SK-N-SH treated with all-trans-retinoic acid at 6 μM for 48 hours (cell line): ENCODE measurements at regions not wholly inside any gene's neighbourhood (a gene's known extent, or its start where the extent isn't known, plus 50 kb on each side); places are given as distances from the start of the nearest gene placed in this dataset.

ENCODE experiments used
- ATAC-seq: fragments of 200-7000 bp; cut with Tn5 transposase; 3 replicates; pipeline ENCODE4 v1.9.1; 2020; ENCODE audit warnings: mild to moderate bottlenecking, moderate library complexity
- ARNTL ChIP-seq: fragments of 450-650 bp; formaldehyde crosslinking; IDR thresholded peaks from 2 replicates; pipeline ENCODE4 v1.5.0; 2020; ENCODE audit warnings: low read depth, mild to moderate bottlenecking, moderate library complexity, borderline replicate concordance
- BACH2 ChIP-seq: fragments of 250-450 bp; sonication (Bioruptor Pico); IDR thresholded peaks from 2 replicates; pipeline ENCODE4 v1.9.0; 2021; ENCODE audit warnings: mild to moderate bottlenecking, borderline replicate concordance
- CREB5 ChIP-seq: fragments of 250-450 bp; sonication (Bioruptor Pico); IDR thresholded peaks from 2 replicates; pipeline ENCODE4 v1.5.1; 2020; ENCODE audit warnings: low read depth, mild to moderate bottlenecking, moderate library complexity
- CSDC2 ChIP-seq: fragments of 250-450 bp; sonication (Bioruptor Pico); IDR thresholded peaks from 2 replicates; pipeline ENCODE4 v1.5.0; 2020; ENCODE audit warnings: mild to moderate bottlenecking, moderate library complexity
- ESRRG ChIP-seq: fragments of 250-450 bp; sonication (Bioruptor Pico); IDR thresholded peaks from 2 replicates; pipeline ENCODE4 v1.6.1; 2021; ENCODE audit warnings: mild to moderate bottlenecking
- GLIS3 ChIP-seq: fragments of 250-450 bp; sonication (Bioruptor Pico); IDR thresholded peaks from 2 replicates; pipeline ENCODE4 v1.5.0; 2020; ENCODE audit warnings: mild to moderate bottlenecking, moderate library complexity
- ISL1 ChIP-seq: fragments of 250-450 bp; sonication (Bioruptor Pico); IDR thresholded peaks from 2 replicates; pipeline ENCODE4 v2.1.2; 2022; ENCODE audit warnings: mild to moderate bottlenecking, moderate library complexity
- OSR1 ChIP-seq: fragments of 250-450 bp; sonication (Bioruptor Pico); IDR thresholded peaks from 2 replicates; pipeline ENCODE4 v1.8.0; 2022; ENCODE audit warnings: moderate library complexity, mild to moderate bottlenecking, inconsistent platforms
- PATZ1 ChIP-seq: fragments of 250-450 bp; sonication (Bioruptor Pico); IDR thresholded peaks from 2 replicates; pipeline ENCODE4 v1.8.0; 2020; ENCODE audit warnings: mild to moderate bottlenecking, moderate library complexity, borderline replicate concordance
- POU6F1 ChIP-seq: fragments of 250-450 bp; sonication (Bioruptor Pico); IDR thresholded peaks from 2 replicates; pipeline ENCODE4 v1.8.0; 2021; ENCODE audit warnings: low read depth, mild to moderate bottlenecking, moderate library complexity, borderline replicate concordance
- RARB ChIP-seq: fragments of 250-450 bp; sonication (Bioruptor Pico); IDR thresholded peaks from 2 replicates; pipeline ENCODE4 v1.8.0; 2021; ENCODE audit warnings: mild to moderate bottlenecking, moderate library complexity
- SNAI2 ChIP-seq: fragments of 250-450 bp; sonication (Bioruptor Pico); IDR thresholded peaks from 2 replicates; pipeline ENCODE4 v1.5.0; 2020; ENCODE audit warnings: mild to moderate bottlenecking, moderate library complexity
- TCF4 ChIP-seq: fragments of 250-450 bp; sonication (Bioruptor Pico); IDR thresholded peaks from 2 replicates; pipeline ENCODE4 v1.8.0; 2021; ENCODE audit warnings: mild to moderate bottlenecking, moderate library complexity, borderline replicate concordance
- TOX ChIP-seq: fragments of 250-450 bp; sonication (Bioruptor Pico); IDR thresholded peaks from 2 replicates; pipeline ENCODE4 v1.8.0; 2021; ENCODE audit warnings: mild to moderate bottlenecking, moderate library complexity, borderline replicate concordance
- TSHZ2 ChIP-seq: fragments of 250-450 bp; sonication (Bioruptor Pico); IDR thresholded peaks from 2 replicates; pipeline ENCODE4 v1.5.0; 2020; ENCODE audit warnings: mild to moderate bottlenecking, moderate library complexity
- ZC3H10 ChIP-seq: fragments of 250-450 bp; sonication (Bioruptor Pico); IDR thresholded peaks from 2 replicates; pipeline ENCODE4 v1.5.1; 2021; ENCODE audit warnings: mild to moderate bottlenecking, moderate library complexity
- ZFP3 ChIP-seq: fragments of 250-450 bp; sonication (Bioruptor Pico); IDR thresholded peaks from 2 replicates; pipeline ENCODE4 v1.5.0; 2020; ENCODE audit warnings: mild to moderate bottlenecking, moderate library complexity
- ZFP30 ChIP-seq: fragments of 450-650 bp; formaldehyde crosslinking; IDR thresholded peaks from 2 replicates; pipeline ENCODE4 v1.5.0; 2022; ENCODE audit warnings: mild to moderate bottlenecking, moderate library complexity
- ZNF565 ChIP-seq: fragments of 450-650 bp; formaldehyde crosslinking; conservative IDR thresholded peaks from 2 replicates; pipeline ENCODE4 v1.5.0; 2020; ENCODE audit warnings: low read depth, mild to moderate bottlenecking, moderate library complexity
- ZNF70 ChIP-seq: fragments of 450-650 bp; formaldehyde crosslinking; IDR thresholded peaks from 2 replicates; pipeline ENCODE4 v1.5.0; 2020; ENCODE audit warnings: mild to moderate bottlenecking, moderate library complexity
- ZNF8 ChIP-seq: fragments of 450-650 bp; formaldehyde crosslinking; IDR thresholded peaks from 2 replicates; pipeline ENCODE4 v1.5.0; 2020; ENCODE audit warnings: mild to moderate bottlenecking, moderate library complexity
- TF ChIP-seq, protein P1 (sequence below): fragments of 250-450 bp; sonication (Bioruptor Pico); IDR thresholded peaks from 2 replicates; pipeline ENCODE4 v1.5.1; 2021; ENCODE audit warnings: mild to moderate bottlenecking, moderate library complexity

- no peak for ATAC-seq
- TF ChIP-seq, protein P1, sequence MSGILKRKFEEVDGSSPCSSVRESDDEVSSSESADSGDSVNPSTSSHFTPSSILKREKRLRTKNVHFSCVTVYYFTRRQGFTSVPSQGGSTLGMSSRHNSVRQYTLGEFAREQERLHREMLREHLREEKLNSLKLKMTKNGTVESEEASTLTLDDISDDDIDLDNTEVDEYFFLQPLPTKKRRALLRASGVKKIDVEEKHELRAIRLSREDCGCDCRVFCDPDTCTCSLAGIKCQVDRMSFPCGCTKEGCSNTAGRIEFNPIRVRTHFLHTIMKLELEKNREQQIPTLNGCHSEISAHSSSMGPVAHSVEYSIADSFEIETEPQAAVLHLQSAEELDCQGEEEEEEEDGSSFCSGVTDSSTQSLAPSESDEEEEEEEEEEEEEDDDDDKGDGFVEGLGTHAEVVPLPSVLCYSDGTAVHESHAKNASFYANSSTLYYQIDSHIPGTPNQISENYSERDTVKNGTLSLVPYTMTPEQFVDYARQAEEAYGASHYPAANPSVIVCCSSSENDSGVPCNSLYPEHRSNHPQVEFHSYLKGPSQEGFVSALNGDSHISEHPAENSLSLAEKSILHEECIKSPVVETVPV (CRISPR knock-in tag): no peak
- TF ChIP-seq RARB (CRISPR knock-in tag): no peak
- no peak for TF ChIP-seq ZNF8 (CRISPR knock-in tag)
- no peak for TF ChIP-seq OSR1 (CRISPR knock-in tag)
- TF ChIP-seq GLIS3 (CRISPR knock-in tag): no peak
- TF ChIP-seq TSHZ2: no peak
- TF ChIP-seq ESRRG (CRISPR knock-in tag): no peak
- TF ChIP-seq BACH2: no peak
- TF ChIP-seq ARNTL (CRISPR knock-in tag): no peak
- TF ChIP-seq CREB5: no peak
- TF ChIP-seq ZFP30 (CRISPR knock-in tag): no peak
- TF ChIP-seq SNAI2 (CRISPR knock-in tag): no peak
- TF ChIP-seq PATZ1 (CRISPR knock-in tag): no peak
- no peak for TF ChIP-seq ZFP3 (CRISPR knock-in tag)
- TF ChIP-seq ZC3H10 (CRISPR knock-in tag): no peak
- TF ChIP-seq ISL1 (CRISPR knock-in tag): no peak
- no peak for TF ChIP-seq TOX
- no peak for TF ChIP-seq TCF4 (CRISPR knock-in tag)
Observed at GRCh38 chr11:42770444-42771065, 541.2 kb upstream of the API5 start.

GRCh38 chr11:42772886-42773285 is 538.9 kb upstream of the API5 start:
- no peak for TF ChIP-seq ZFP30 (CRISPR knock-in tag)
- no peak for TF ChIP-seq OSR1 (CRISPR knock-in tag)
- TF ChIP-seq SNAI2 (CRISPR knock-in tag): no peak
- TF ChIP-seq TOX: no peak
- no peak for TF ChIP-seq PATZ1 (CRISPR knock-in tag)
- TF ChIP-seq CSDC2: no peak
- no peak for TF ChIP-seq POU6F1 (CRISPR knock-in tag)
- TF ChIP-seq TCF4 (CRISPR knock-in tag): no peak
- TF ChIP-seq, protein P1 (CRISPR knock-in tag): no peak
- no peak for TF ChIP-seq ZNF8 (CRISPR knock-in tag)
- TF ChIP-seq ZNF565 (CRISPR knock-in tag): no peak
- no peak for TF ChIP-seq ZNF70 (CRISPR knock-in tag)
- no peak for TF ChIP-seq ESRRG (CRISPR knock-in tag)
- no peak for TF ChIP-seq ZFP3 (CRISPR knock-in tag)
- no peak for TF ChIP-seq ARNTL (CRISPR knock-in tag)
- no peak for TF ChIP-seq CREB5
- no peak for TF ChIP-seq RARB (CRISPR knock-in tag)
- TF ChIP-seq ISL1 (CRISPR knock-in tag): no peak
- no peak for TF ChIP-seq GLIS3 (CRISPR knock-in tag)
- ATAC-seq: no peak
